ENCODE measurements at regions not wholly inside any gene's neighbourhood (a gene's known extent, or its start where the extent isn't known, plus 50 kb on each side); places are given as distances from the start of the nearest gene placed in this dataset.

DNA sequence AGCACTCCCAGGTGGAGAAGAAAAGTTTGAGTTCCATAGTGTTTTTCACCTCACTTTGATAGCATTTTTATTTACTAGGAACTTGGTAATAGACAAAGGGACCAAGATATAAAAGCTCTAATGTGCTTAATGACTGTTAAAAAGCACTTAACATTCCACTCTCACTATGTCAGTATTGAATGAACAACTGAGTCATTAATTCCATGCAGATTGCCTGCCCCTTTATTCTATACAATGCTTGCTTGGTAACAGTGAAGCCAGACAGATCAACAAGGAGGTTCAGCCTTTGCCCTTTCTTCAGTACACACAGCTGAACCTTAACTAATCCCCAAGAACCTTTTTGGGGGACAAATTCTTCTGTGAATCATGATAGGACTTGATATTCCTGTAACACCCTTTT is 425.5 kb downstream of the NUF2 start:
- peak; percentile 28; the same call in 1 of the 2 replicates for ATAC-seq
- POLR2A ChIA-PET = no interaction called here
- Mint-ChIP-seq H3K27me3 (ENCODE audit: low read depth) (no peaks in the 10 kb centered on the region), H3K36me3 (peaks cover 27% of the 10 kb centered on the region), H3K4me1 (peaks cover 6% of the 10 kb centered on the region; the same call in 1 of the 2 replicates), H3K27ac (no peak overlapping the region), H3K4me3 (no peak overlapping the region), H3K9me3 (peaks cover 41% of the 10 kb centered on the region)
- TF ChIP-seq FOXK1 (CRISPR knock-in tag; IDR thresholded peaks at IDR 0.05) (no peak), NR1H2 (CRISPR knock-in tag; IDR thresholded peaks at IDR 0.05) (no peak), TP53 (CRISPR knock-in tag; IDR thresholded peaks at IDR 0.05) (no peak), ZNF138 (CRISPR knock-in tag; conservative IDR thresholded peaks at IDR 0.05) (no peak), ZNF416 (CRISPR knock-in tag; IDR thresholded peaks at IDR 0.05) (no peak), NR3C1 (CRISPR knock-in tag; conservative IDR thresholded peaks at IDR 0.05; ENCODE audit: low read depth) (no peak), JUN (CRISPR knock-in tag; IDR thresholded peaks at IDR 0.05) (no peak)
- TF ChIP-seq, protein P1, sequence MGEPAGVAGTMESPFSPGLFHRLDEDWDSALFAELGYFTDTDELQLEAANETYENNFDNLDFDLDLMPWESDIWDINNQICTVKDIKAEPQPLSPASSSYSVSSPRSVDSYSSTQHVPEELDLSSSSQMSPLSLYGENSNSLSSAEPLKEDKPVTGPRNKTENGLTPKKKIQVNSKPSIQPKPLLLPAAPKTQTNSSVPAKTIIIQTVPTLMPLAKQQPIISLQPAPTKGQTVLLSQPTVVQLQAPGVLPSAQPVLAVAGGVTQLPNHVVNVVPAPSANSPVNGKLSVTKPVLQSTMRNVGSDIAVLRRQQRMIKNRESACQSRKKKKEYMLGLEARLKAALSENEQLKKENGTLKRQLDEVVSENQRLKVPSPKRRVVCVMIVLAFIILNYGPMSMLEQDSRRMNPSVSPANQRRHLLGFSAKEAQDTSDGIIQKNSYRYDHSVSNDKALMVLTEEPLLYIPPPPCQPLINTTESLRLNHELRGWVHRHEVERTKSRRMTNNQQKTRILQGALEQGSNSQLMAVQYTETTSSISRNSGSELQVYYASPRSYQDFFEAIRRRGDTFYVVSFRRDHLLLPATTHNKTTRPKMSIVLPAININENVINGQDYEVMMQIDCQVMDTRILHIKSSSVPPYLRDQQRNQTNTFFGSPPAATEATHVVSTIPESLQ (CRISPR knock-in tag; IDR thresholded peaks at IDR 0.05) = no peak
- TF ChIP-seq, protein P2, sequence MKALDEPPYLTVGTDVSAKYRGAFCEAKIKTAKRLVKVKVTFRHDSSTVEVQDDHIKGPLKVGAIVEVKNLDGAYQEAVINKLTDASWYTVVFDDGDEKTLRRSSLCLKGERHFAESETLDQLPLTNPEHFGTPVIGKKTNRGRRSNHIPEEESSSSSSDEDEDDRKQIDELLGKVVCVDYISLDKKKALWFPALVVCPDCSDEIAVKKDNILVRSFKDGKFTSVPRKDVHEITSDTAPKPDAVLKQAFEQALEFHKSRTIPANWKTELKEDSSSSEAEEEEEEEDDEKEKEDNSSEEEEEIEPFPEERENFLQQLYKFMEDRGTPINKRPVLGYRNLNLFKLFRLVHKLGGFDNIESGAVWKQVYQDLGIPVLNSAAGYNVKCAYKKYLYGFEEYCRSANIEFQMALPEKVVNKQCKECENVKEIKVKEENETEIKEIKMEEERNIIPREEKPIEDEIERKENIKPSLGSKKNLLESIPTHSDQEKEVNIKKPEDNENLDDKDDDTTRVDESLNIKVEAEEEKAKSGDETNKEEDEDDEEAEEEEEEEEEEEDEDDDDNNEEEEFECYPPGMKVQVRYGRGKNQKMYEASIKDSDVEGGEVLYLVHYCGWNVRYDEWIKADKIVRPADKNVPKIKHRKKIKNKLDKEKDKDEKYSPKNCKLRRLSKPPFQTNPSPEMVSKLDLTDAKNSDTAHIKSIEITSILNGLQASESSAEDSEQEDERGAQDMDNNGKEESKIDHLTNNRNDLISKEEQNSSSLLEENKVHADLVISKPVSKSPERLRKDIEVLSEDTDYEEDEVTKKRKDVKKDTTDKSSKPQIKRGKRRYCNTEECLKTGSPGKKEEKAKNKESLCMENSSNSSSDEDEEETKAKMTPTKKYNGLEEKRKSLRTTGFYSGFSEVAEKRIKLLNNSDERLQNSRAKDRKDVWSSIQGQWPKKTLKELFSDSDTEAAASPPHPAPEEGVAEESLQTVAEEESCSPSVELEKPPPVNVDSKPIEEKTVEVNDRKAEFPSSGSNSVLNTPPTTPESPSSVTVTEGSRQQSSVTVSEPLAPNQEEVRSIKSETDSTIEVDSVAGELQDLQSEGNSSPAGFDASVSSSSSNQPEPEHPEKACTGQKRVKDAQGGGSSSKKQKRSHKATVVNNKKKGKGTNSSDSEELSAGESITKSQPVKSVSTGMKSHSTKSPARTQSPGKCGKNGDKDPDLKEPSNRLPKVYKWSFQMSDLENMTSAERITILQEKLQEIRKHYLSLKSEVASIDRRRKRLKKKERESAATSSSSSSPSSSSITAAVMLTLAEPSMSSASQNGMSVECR (CRISPR knock-in tag; IDR thresholded peaks at IDR 0.05; ENCODE audit: borderline replicate concordance) = no peak
- TF ChIP-seq, protein P3, sequence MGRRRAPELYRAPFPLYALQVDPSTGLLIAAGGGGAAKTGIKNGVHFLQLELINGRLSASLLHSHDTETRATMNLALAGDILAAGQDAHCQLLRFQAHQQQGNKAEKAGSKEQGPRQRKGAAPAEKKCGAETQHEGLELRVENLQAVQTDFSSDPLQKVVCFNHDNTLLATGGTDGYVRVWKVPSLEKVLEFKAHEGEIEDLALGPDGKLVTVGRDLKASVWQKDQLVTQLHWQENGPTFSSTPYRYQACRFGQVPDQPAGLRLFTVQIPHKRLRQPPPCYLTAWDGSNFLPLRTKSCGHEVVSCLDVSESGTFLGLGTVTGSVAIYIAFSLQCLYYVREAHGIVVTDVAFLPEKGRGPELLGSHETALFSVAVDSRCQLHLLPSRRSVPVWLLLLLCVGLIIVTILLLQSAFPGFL (CRISPR knock-in tag; IDR thresholded peaks at IDR 0.05; ENCODE audit: borderline replicate concordance) = no peak
- TF ChIP-seq, protein P4, sequence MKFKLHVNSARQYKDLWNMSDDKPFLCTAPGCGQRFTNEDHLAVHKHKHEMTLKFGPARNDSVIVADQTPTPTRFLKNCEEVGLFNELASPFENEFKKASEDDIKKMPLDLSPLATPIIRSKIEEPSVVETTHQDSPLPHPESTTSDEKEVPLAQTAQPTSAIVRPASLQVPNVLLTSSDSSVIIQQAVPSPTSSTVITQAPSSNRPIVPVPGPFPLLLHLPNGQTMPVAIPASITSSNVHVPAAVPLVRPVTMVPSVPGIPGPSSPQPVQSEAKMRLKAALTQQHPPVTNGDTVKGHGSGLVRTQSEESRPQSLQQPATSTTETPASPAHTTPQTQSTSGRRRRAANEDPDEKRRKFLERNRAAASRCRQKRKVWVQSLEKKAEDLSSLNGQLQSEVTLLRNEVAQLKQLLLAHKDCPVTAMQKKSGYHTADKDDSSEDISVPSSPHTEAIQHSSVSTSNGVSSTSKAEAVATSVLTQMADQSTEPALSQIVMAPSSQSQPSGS (CRISPR knock-in tag; IDR thresholded peaks at IDR 0.05; ENCODE audit: borderline replicate concordance, low read depth) = no peak
- TF ChIP-seq, protein P5, sequence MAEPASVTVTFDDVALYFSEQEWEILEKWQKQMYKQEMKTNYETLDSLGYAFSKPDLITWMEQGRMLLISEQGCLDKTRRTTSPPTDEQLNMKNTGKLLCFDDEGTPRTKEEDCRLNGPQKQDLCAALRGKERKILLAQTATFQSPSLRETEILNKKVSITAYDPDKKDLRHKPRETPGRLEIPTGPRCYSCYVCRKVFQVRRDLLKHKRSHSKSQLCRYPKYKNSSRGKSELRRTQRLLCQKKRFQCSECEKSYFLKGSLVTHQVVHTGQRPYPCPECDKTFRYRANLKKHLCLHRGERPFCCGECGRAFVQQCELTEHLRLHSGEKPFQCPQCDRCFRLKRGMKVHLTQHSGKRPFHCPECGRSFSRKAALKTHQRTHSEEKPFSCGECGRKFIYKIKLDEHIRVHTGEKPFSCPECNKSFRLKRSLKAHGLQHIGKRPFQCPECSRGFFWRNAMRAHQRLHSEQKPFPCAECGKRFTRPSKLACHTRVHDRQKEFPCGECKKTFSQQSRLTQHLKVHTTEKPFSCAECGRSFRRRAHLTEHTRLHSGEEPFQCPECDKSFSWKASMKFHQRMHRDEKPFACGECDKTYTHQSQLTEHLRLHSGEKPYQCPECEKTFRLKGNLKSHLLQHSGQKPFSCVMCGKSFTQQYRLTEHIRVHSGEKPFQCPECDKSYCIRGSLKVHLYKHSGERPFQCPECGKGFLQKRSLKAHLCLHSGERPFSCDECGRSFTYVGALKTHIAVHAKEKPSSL (CRISPR knock-in tag; conservative IDR thresholded peaks at IDR 0.05) = no peak
- TF ChIP-seq, protein P6, sequence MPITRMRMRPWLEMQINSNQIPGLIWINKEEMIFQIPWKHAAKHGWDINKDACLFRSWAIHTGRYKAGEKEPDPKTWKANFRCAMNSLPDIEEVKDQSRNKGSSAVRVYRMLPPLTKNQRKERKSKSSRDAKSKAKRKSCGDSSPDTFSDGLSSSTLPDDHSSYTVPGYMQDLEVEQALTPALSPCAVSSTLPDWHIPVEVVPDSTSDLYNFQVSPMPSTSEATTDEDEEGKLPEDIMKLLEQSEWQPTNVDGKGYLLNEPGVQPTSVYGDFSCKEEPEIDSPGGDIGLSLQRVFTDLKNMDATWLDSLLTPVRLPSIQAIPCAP (CRISPR knock-in tag; IDR thresholded peaks at IDR 0.05) = no peak
- CTCF ChIA-PET = no interaction called here
- no peak for DNase-seq (ENCODE audit: low spot score)

All from WTC11 (cell line).